ENCODE measurements at regions not wholly inside any gene's neighbourhood (a gene's known extent, or its start where the extent isn't known, plus 50 kb on each side); places are given as distances from the start of the nearest gene placed in this dataset.

DNA sequence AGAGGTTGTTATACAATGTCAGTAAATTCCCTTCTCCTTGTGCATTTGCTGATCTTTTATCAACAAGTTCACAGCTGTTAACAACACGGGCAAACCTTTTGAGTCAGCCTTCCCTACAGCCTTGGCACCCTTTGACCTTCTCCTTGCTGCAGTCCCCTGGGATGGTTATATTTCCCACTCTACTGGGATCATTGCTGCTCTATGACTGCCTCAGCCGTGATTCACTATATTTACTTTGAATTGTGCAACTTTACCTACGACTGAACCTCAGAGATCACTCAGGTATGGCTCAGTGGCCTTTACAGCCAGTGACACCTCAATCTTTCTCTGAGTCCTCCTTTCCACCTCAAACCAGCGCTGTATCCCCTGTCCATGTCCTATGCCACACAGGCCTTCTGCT, 1293.3 kb downstream of the EPHA7 start:
- TF ChIP-seq RAD21 (IDR thresholded peaks at IDR 0.05): no peak
- TF ChIP-seq HNF4A (conservative IDR thresholded peaks at IDR 0.05): no peak
- H3K27ac ChIP-seq (ENCODE audit: low read depth in 1 of 2, low read length in 2 of 2): no peak overlapping the region
- H3K9ac ChIP-seq (ENCODE audit: low read depth in 1 of 2, low read length in 2 of 2): no peak overlapping the region
- no peaks in the 10 kb centered on the region for H3K4me1 ChIP-seq (ENCODE audit: control insufficient read depth in 4 of 4, insufficient read depth in 4 of 4, low read length in 3 of 4)
- H3K4me3 ChIP-seq (ENCODE audit: low read depth in 1 of 3, low read length in 3 of 3): no peak overlapping the region
- no peaks in the 10 kb centered on the region for H3K27me3 ChIP-seq (ENCODE audit: control insufficient read depth in 4 of 4, insufficient read depth in 4 of 4, low read length in 3 of 4)
- H3K36me3 ChIP-seq (ENCODE audit: control insufficient read depth in 4 of 4, insufficient read depth in 3 of 4, low read depth in 1 of 4, low read length in 3 of 4): no peaks in the 10 kb centered on the region
- 34% methylated on average over 4 of the region's 4 CpGs for WGBS
- no peaks in the 10 kb centered on the region for H3K9me3 ChIP-seq (ENCODE audit: control insufficient read depth in 4 of 4, low read length in 3 of 4)
- DNase-seq (ENCODE audit: low spot score): no peak

GRCh38 chr6:92125681-92126080, 1293.7 kb downstream of the EPHA7 start:
- no peak overlapping the region for H3K4me3 ChIP-seq (ENCODE audit: low read depth in 1 of 3, low read length in 3 of 3)
- no peaks in the 10 kb centered on the region for H3K4me1 ChIP-seq (ENCODE audit: control insufficient read depth in 4 of 4, insufficient read depth in 4 of 4, low read length in 3 of 4)
- no peaks in the 10 kb centered on the region for H3K27me3 ChIP-seq (ENCODE audit: control insufficient read depth in 4 of 4, insufficient read depth in 4 of 4, low read length in 3 of 4)
- H3K27ac ChIP-seq (ENCODE audit: low read depth in 1 of 2, low read length in 2 of 2): no peak overlapping the region
- 63% methylated on average over 4 of the region's 4 CpGs for WGBS
- H3K9me3 ChIP-seq (ENCODE audit: control insufficient read depth in 4 of 4, low read length in 3 of 4): no peaks in the 10 kb centered on the region
- DNase-seq (ENCODE audit: low spot score): no peak
- H3K36me3 ChIP-seq (ENCODE audit: control insufficient read depth in 4 of 4, insufficient read depth in 3 of 4, low read depth in 1 of 4, low read length in 3 of 4): no peaks in the 10 kb centered on the region
- TF ChIP-seq NR2F2 (IDR thresholded peaks at IDR 0.05): no peak
- TF ChIP-seq RAD21 (IDR thresholded peaks at IDR 0.05): no peak
- TF ChIP-seq RXRA (IDR thresholded peaks at IDR 0.05): no peak
- no peak for TF ChIP-seq MAX (IDR thresholded peaks at IDR 0.05)
- no peak for TF ChIP-seq ZBTB33 (IDR thresholded peaks at IDR 0.05)
- TF ChIP-seq REST (IDR thresholded peaks at IDR 0.05): no peak
- TF ChIP-seq, protein P1, sequence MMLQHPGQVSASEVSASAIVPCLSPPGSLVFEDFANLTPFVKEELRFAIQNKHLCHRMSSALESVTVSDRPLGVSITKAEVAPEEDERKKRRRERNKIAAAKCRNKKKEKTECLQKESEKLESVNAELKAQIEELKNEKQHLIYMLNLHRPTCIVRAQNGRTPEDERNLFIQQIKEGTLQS (IDR thresholded peaks at IDR 0.05): no peak
- TF ChIP-seq, protein P2, sequence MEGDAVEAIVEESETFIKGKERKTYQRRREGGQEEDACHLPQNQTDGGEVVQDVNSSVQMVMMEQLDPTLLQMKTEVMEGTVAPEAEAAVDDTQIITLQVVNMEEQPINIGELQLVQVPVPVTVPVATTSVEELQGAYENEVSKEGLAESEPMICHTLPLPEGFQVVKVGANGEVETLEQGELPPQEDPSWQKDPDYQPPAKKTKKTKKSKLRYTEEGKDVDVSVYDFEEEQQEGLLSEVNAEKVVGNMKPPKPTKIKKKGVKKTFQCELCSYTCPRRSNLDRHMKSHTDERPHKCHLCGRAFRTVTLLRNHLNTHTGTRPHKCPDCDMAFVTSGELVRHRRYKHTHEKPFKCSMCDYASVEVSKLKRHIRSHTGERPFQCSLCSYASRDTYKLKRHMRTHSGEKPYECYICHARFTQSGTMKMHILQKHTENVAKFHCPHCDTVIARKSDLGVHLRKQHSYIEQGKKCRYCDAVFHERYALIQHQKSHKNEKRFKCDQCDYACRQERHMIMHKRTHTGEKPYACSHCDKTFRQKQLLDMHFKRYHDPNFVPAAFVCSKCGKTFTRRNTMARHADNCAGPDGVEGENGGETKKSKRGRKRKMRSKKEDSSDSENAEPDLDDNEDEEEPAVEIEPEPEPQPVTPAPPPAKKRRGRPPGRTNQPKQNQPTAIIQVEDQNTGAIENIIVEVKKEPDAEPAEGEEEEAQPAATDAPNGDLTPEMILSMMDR (IDR thresholded peaks at IDR 0.05; ENCODE audit: low read depth, low read length, missing input control): no peak
- no peak for TF ChIP-seq SP1 (IDR thresholded peaks at IDR 0.05)
- no peak for TF ChIP-seq EGR1 (IDR thresholded peaks at IDR 0.05; ENCODE audit: low read depth in 2 of 2)
- no peak for TF ChIP-seq YY1 (IDR thresholded peaks at IDR 0.05)
- TF ChIP-seq FOXA2 (IDR thresholded peaks at IDR 0.05): no peak
- TF ChIP-seq TAF1 (conservative IDR thresholded peaks at IDR 0.05): no peak
- no peak for TF ChIP-seq GABPA (IDR thresholded peaks at IDR 0.05 in 1 of 2, conservative IDR thresholded peaks at IDR 0.05 in 1 of 2)
- no peak for TF ChIP-seq HNF4G (IDR thresholded peaks at IDR 0.05)
- no peak overlapping the region for H3K9ac ChIP-seq (ENCODE audit: low read depth in 1 of 2, low read length in 2 of 2)

Measured in liver (tissue), 8 donors.